WTC11 (cell line): ENCODE measurements at regions not wholly inside any gene's neighbourhood (a gene's known extent, or its start where the extent isn't known, plus 50 kb on each side); places are given as distances from the start of the nearest gene placed in this dataset.

ENCODE experiments used
- ATAC-seq: fragments of 200-7000 bp; cut with Tn5 transposase; 2 replicates; pipeline ENCODE4 v1.10.0; 2021; ENCODE audit warnings: mild to moderate bottlenecking, moderate library complexity
- CTCF ChIA-PET: fragments of 300-600 bp; sonication (Branson Sonifier 250); formaldehyde crosslinking; loops from one replicate; lab custom pipeline; 2021; ENCODE audit warnings: antibody characterized with exemption; lab: Charles Lee
- POLR2A ChIA-PET: fragments of 350-600 bp; sonication (Branson Sonifier 250); formaldehyde crosslinking; loops from one replicate; lab custom pipeline; 2021; ENCODE audit warnings: antibody characterized with exemption; lab: Charles Lee
- DNase-seq: peaks from one replicate; pipeline ENCODE4 v3.0.0; 2021; ENCODE audit warnings: low spot score
- H3K27ac Mint-ChIP-seq: 2 replicates; pipeline ENCODE4 v1.8.0; 2021; ENCODE audit warnings: mixed read lengths
- H3K27me3 Mint-ChIP-seq: 2 replicates; pipeline ENCODE4 v1.8.0; 2021; ENCODE audit warnings: low read depth, mild to moderate bottlenecking, moderate library complexity, mixed read lengths
- H3K36me3 Mint-ChIP-seq: 2 replicates; pipeline ENCODE4 v1.8.0; 2021; ENCODE audit warnings: mixed read lengths
- H3K4me1 Mint-ChIP-seq: 2 replicates; pipeline ENCODE4 v1.8.0; 2022; ENCODE audit warnings: mixed read lengths
- H3K4me3 Mint-ChIP-seq: 2 replicates; pipeline ENCODE4 v1.8.0; 2021; ENCODE audit warnings: mild to moderate bottlenecking, moderate library complexity, mixed read lengths
- H3K9me3 Mint-ChIP-seq: 2 replicates; pipeline ENCODE4 v1.8.0; 2021; ENCODE audit warnings: mixed read lengths
- ETV6 ChIP-seq: sonication (generic); formaldehyde crosslinking; IDR thresholded peaks from 2 replicates; pipeline ENCODE4 v1.8.1; 2022; ENCODE audit warnings: mild to moderate bottlenecking, missing genetic modification reagents
- NR1H2 ChIP-seq: sonication (generic); formaldehyde crosslinking; IDR thresholded peaks from 2 replicates; pipeline ENCODE4 v1.9.0; 2021; ENCODE audit warnings: mild to moderate bottlenecking, moderate library complexity, missing genetic modification reagents
- SMAD3 ChIP-seq: sonication (generic); formaldehyde crosslinking; IDR thresholded peaks from 2 replicates; pipeline ENCODE4 v1.8.0; 2022; ENCODE audit warnings: missing genetic modification reagents, mild to moderate bottlenecking, borderline replicate concordance
- TF ChIP-seq, protein P1 (sequence below): sonication (generic); formaldehyde crosslinking; IDR thresholded peaks from 2 replicates; pipeline ENCODE4 v1.8.0; 2022; ENCODE audit warnings: mild to moderate bottlenecking, missing genetic modification reagents
- TF ChIP-seq, protein P2 (sequence below): sonication (generic); formaldehyde crosslinking; conservative IDR thresholded peaks from 2 replicates; pipeline ENCODE4 v1.8.1; 2023; ENCODE audit warnings: mild to moderate bottlenecking, low read depth, missing genetic modification reagents, moderate library complexity
- TF ChIP-seq, protein P3 (sequence below): sonication (generic); formaldehyde crosslinking; IDR thresholded peaks from 2 replicates; pipeline ENCODE4 v1.8.1; 2023; ENCODE audit warnings: mild to moderate bottlenecking, missing genetic modification reagents, borderline replicate concordance
- TF ChIP-seq, protein P4 (sequence below): sonication (generic); formaldehyde crosslinking; IDR thresholded peaks from 2 replicates; pipeline ENCODE4 v1.8.0; 2022; ENCODE audit warnings: missing genetic modification reagents
- TF ChIP-seq, protein P5 (sequence below): sonication (generic); formaldehyde crosslinking; IDR thresholded peaks from 2 replicates; pipeline ENCODE4 v1.8.1; 2022; ENCODE audit warnings: low read depth, mild to moderate bottlenecking, moderate library complexity, missing genetic modification reagents, borderline replicate concordance

DNA sequence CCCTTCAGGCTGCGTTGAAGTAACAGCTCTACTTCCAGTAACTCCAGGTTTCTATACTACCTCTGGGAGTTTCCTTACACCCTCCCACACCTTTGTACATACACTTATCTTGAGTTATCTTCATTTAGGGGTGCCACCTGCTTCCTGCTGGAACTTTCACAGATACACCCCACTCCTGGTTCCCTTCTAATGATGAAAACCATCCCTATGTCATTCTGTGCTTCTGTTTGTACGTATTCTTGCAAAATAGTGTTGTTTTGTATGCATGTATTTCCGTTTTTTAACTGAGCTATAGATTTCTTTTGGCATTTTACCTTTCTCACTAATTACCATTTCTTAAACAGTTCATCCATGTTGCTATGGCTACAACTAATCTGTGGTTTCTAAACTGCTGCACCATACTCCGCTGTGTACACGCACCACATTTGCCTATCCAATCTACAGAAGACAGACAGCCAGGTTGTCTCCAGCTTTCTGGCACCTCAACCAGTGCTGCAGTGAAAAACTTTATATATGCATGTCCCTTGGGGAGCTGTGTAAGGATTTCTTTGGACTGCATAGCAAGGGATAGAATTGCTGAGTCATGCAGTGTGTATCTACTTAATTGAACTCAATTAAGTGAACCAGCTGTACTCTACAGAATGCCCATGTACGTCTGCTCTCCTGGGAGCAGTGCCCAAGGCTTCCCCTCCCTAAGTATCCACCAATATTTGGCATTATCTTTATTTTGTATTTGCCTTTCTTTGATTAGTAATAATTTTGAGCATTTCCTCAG lies 61.4 kb upstream of the ST8SIA2 start:
- Mint-ChIP-seq H3K9me3 (peaks cover 10% of the 10 kb centered on the region), H3K36me3 (no peaks in the 10 kb centered on the region), H3K4me3 (no peak overlapping the region), H3K27me3 (no peaks in the 10 kb centered on the region; the same call in 1 of the 2 replicates), H3K4me1 (no peaks in the 10 kb centered on the region), H3K27ac (no peak overlapping the region)
- DNase-seq = no peak
- ChIA-PET CTCF (no interaction called here), POLR2A (no interaction called here)
- no peak for ATAC-seq
- TF ChIP-seq SMAD3 (CRISPR knock-in tag) (no peak), NR1H2 (CRISPR knock-in tag) (no peak)
- TF ChIP-seq, protein P1, sequence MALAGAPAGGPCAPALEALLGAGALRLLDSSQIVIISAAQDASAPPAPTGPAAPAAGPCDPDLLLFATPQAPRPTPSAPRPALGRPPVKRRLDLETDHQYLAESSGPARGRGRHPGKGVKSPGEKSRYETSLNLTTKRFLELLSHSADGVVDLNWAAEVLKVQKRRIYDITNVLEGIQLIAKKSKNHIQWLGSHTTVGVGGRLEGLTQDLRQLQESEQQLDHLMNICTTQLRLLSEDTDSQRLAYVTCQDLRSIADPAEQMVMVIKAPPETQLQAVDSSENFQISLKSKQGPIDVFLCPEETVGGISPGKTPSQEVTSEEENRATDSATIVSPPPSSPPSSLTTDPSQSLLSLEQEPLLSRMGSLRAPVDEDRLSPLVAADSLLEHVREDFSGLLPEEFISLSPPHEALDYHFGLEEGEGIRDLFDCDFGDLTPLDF (CRISPR knock-in tag) = no peak
- TF ChIP-seq, protein P2, sequence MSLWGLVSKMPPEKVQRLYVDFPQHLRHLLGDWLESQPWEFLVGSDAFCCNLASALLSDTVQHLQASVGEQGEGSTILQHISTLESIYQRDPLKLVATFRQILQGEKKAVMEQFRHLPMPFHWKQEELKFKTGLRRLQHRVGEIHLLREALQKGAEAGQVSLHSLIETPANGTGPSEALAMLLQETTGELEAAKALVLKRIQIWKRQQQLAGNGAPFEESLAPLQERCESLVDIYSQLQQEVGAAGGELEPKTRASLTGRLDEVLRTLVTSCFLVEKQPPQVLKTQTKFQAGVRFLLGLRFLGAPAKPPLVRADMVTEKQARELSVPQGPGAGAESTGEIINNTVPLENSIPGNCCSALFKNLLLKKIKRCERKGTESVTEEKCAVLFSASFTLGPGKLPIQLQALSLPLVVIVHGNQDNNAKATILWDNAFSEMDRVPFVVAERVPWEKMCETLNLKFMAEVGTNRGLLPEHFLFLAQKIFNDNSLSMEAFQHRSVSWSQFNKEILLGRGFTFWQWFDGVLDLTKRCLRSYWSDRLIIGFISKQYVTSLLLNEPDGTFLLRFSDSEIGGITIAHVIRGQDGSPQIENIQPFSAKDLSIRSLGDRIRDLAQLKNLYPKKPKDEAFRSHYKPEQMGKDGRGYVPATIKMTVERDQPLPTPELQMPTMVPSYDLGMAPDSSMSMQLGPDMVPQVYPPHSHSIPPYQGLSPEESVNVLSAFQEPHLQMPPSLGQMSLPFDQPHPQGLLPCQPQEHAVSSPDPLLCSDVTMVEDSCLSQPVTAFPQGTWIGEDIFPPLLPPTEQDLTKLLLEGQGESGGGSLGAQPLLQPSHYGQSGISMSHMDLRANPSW (CRISPR knock-in tag) = no peak

DNA sequence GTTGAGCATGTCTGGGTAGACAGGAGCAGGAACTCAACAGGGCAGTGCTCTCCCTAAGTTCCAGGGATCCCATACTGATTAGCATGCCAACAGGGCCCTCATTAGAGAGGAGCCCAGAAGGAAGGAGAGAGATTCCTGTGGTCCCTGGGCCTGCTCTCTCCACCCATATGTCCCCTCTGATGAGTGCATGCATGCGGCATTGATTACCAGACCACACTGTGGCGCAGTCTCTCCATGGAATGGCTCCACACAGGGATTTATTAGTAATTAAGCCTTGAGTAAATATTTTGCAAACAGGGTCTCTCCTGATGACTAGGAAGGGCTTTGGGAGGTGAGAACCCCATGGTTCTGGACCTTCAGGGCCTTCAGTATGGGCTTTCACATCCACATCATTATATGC lies 60.0 kb upstream of the ST8SIA2 start:
- CTCF ChIA-PET = interaction anchor here (1.5 kb wide), 1 partner anchor 29 kb away, joined by 3 read pairs; no protein-coding TSS in a partner anchor
- ATAC-seq = peak; percentile 50; the same call in 1 of the 2 replicates
- Mint-ChIP-seq H3K36me3 (no peaks in the 10 kb centered on the region), H3K9me3 (peaks cover 10% of the 10 kb centered on the region), H3K4me3 (no peak overlapping the region), H3K27me3 (no peaks in the 10 kb centered on the region; the same call in 1 of the 2 replicates), H3K27ac (no peak overlapping the region), H3K4me1 (peaks cover under 1% of the 10 kb centered on the region)
- no peak for DNase-seq
- TF ChIP-seq, protein P3, sequence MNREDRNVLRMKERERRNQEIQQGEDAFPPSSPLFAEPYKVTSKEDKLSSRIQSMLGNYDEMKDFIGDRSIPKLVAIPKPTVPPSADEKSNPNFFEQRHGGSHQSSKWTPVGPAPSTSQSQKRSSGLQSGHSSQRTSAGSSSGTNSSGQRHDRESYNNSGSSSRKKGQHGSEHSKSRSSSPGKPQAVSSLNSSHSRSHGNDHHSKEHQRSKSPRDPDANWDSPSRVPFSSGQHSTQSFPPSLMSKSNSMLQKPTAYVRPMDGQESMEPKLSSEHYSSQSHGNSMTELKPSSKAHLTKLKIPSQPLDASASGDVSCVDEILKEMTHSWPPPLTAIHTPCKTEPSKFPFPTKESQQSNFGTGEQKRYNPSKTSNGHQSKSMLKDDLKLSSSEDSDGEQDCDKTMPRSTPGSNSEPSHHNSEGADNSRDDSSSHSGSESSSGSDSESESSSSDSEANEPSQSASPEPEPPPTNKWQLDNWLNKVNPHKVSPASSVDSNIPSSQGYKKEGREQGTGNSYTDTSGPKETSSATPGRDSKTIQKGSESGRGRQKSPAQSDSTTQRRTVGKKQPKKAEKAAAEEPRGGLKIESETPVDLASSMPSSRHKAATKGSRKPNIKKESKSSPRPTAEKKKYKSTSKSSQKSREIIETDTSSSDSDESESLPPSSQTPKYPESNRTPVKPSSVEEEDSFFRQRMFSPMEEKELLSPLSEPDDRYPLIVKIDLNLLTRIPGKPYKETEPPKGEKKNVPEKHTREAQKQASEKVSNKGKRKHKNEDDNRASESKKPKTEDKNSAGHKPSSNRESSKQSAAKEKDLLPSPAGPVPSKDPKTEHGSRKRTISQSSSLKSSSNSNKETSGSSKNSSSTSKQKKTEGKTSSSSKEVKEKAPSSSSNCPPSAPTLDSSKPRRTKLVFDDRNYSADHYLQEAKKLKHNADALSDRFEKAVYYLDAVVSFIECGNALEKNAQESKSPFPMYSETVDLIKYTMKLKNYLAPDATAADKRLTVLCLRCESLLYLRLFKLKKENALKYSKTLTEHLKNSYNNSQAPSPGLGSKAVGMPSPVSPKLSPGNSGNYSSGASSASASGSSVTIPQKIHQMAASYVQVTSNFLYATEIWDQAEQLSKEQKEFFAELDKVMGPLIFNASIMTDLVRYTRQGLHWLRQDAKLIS (CRISPR knock-in tag) = no peak
- TF ChIP-seq ETV6 = no peak
- TF ChIP-seq, protein P4, sequence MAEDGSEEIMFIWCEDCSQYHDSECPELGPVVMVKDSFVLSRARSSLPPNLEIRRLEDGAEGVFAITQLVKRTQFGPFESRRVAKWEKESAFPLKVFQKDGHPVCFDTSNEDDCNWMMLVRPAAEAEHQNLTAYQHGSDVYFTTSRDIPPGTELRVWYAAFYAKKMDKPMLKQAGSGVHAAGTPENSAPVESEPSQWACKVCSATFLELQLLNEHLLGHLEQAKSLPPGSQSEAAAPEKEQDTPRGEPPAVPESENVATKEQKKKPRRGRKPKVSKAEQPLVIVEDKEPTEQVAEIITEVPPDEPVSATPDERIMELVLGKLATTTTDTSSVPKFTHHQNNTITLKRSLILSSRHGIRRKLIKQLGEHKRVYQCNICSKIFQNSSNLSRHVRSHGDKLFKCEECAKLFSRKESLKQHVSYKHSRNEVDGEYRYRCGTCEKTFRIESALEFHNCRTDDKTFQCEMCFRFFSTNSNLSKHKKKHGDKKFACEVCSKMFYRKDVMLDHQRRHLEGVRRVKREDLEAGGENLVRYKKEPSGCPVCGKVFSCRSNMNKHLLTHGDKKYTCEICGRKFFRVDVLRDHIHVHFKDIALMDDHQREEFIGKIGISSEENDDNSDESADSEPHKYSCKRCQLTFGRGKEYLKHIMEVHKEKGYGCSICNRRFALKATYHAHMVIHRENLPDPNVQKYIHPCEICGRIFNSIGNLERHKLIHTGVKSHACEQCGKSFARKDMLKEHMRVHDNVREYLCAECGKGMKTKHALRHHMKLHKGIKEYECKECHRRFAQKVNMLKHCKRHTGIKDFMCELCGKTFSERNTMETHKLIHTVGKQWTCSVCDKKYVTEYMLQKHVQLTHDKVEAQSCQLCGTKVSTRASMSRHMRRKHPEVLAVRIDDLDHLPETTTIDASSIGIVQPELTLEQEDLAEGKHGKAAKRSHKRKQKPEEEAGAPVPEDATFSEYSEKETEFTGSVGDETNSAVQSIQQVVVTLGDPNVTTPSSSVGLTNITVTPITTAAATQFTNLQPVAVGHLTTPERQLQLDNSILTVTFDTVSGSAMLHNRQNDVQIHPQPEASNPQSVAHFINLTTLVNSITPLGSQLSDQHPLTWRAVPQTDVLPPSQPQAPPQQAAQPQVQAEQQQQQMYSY = no peak
- TF ChIP-seq, protein P5, sequence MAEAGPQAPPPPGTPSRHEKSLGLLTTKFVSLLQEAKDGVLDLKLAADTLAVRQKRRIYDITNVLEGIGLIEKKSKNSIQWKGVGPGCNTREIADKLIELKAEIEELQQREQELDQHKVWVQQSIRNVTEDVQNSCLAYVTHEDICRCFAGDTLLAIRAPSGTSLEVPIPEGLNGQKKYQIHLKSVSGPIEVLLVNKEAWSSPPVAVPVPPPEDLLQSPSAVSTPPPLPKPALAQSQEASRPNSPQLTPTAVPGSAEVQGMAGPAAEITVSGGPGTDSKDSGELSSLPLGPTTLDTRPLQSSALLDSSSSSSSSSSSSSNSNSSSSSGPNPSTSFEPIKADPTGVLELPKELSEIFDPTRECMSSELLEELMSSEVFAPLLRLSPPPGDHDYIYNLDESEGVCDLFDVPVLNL = no peak
- POLR2A ChIA-PET = no interaction called here
